OCI-LY1 (cell line): ENCODE measurements at regions not wholly inside any gene's neighbourhood (a gene's known extent, or its start where the extent isn't known, plus 50 kb on each side); places are given as distances from the start of the nearest gene placed in this dataset.

Source experiments
- EZH2 ChIP-seq: fragments of 200-600 bp; sonication (generic), shearing (Covaris generic); IDR thresholded peaks from 2 replicates; pipeline ENCODE4 v1.8.0; 2017; ENCODE audit warnings: borderline replicate concordance, mixed run types, mild to moderate bottlenecking, antibody characterized with exemption, low read length, moderate library complexity, mixed read lengths
- TF ChIP-seq, protein P1 (sequence below): fragments of 200-600 bp; sonication (generic), shearing (Covaris generic); IDR thresholded peaks from 2 replicates; pipeline ENCODE4 v1.5.1; 2017; ENCODE audit warnings: mild to moderate bottlenecking, antibody characterized with exemption, low read length, moderate library complexity, mixed read lengths

DNA sequence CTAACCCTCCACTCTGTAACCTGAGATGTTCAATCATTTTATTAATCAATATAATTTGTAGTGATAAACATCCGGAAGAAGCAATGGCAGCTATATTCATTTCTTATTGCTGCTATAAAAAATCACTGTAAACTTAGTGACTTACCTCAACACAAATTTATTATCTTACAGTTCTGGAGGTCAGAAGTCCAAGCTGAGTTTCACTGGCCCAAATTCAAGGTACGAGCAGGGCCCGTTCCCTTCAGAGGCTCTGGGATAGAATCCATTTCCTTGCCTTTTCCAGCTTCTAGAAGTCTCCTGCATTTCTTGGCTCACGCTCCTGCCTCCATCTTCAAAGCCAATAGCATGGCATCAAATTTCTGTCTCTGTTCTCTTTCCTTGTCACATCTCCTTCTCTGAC is 279.5 kb upstream of the SP8 start:
- TF ChIP-seq, protein P1, sequence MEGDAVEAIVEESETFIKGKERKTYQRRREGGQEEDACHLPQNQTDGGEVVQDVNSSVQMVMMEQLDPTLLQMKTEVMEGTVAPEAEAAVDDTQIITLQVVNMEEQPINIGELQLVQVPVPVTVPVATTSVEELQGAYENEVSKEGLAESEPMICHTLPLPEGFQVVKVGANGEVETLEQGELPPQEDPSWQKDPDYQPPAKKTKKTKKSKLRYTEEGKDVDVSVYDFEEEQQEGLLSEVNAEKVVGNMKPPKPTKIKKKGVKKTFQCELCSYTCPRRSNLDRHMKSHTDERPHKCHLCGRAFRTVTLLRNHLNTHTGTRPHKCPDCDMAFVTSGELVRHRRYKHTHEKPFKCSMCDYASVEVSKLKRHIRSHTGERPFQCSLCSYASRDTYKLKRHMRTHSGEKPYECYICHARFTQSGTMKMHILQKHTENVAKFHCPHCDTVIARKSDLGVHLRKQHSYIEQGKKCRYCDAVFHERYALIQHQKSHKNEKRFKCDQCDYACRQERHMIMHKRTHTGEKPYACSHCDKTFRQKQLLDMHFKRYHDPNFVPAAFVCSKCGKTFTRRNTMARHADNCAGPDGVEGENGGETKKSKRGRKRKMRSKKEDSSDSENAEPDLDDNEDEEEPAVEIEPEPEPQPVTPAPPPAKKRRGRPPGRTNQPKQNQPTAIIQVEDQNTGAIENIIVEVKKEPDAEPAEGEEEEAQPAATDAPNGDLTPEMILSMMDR = no peak
- TF ChIP-seq EZH2 = no peak
